CD4-positive, alpha-beta T cell treated with Interleukin-21 for 1 hour (primary cell): ENCODE measurements at regions not wholly inside any gene's neighbourhood (a gene's known extent, or its start where the extent isn't known, plus 50 kb on each side); places are given as distances from the start of the nearest gene placed in this dataset.
"Not testable (repeated sequence)": the region's sequence is repeated elsewhere in the genome, so short reads cannot be mapped to it uniquely, and the experiment has no call there.

Experiments used
- DNase-seq: peaks from one replicate; pipeline ENCODE4 v3.0.0-alpha.2; 2020

DNA sequence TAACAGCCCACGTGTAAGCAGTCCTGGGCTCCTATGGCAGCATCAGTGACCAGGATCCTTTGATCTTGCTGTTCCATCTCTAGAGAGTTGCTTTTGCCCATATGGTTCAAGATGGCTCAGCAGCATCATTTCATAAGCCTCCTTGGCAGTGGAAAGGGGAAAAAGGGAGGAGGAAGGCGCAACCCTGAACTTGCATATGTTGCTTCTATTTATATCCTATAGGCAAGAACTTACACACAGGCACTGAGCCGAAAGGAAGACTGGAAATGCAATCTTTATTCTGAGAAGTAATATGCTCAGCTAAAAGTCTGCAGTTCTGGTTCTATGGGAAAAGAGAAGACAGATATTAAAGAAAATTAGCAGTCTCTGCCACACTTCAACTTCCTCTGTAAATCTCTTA lies 167.7 kb upstream of the PLXNC1 start:
- no peak for DNase-seq

GRCh38 chr12:93981411-93981810 lies 167.0 kb upstream of the PLXNC1 start:
- no peak for DNase-seq

- no peak for DNase-seq
Observed at GRCh38 chr12:93982771-93983315, 165.5 kb upstream of the PLXNC1 start.

DNA sequence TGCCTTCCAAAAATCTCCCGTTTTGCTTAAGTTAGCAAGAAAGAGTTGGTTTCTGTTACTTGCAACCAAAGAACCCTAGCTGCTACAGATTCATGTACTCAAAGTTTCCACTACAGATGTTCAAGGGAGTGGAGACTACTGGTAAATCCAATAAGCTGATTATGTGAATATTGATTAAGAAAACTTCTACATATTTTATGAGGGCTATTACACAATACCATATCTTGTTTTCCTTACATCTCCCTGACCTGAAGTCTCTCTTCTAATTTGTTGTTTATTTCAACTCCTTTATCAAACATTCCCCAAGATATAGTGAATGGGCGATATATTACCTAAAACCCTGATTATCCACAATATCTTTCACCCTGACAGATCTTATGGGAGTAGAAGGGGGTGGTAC lies 164.4 kb upstream of the PLXNC1 start:
- no peak for DNase-seq

GRCh38 chr12:93989949-93990348 lies 158.4 kb upstream of the PLXNC1 start:
- DNase-seq: no peak

GRCh38 chr12:93990832-93991803 lies 157.3 kb upstream of the PLXNC1 start:
- DNase-seq: no peak

DNA sequence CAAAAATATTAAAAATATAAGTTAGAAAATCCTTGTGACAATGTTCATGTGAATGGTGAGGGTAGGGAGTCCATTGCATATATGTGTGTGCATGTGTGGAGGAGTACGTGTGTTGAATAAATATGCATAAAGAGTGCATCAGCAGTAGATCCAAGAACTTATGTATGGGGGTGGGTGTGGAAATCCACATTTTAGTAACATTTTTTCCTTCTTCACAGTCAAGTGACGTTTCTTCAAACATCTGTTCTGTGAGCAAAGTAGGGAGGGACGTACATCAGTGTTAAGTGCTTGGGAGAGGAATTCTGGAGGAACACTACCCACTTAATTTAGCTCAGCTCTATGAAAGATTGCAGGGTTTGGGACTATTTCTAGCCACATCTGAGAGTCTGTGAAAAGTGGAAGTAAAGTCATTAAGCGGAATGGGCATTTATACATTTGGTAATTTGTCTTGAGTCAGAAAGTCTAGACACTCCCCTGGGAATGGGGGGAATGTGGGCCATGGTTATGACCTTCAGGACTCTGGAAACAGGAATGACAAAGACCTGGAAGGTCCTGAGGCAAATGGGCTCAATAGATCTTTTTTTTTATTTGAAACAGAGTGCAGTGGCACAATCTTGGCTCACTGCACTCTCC lies 156.4 kb upstream of the PLXNC1 start:
- DNase-seq: no peak

GRCh38 chr12:93994721-93995120 lies 153.7 kb upstream of the PLXNC1 start:
- DNase-seq: no peak

DNA sequence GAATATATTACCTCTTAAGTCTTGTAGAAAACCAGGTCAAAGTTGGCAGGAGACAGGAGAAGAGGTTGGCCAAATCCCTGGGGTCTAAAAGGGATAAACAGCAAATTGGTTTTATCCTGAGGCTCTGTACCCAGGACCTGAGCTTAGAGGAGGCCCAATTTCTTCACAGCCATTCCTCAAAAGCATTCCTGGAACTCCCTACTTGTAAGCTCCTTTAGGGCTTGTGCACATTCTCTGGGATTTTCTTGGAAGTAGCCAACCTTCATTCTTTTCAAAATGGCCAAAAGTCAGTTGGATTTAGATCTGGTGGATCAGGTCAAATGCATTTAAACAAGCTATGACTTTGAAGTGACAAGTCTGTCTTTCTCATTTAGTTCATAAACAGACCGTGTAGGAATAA lies 152.1 kb upstream of the PLXNC1 start:
- DNase-seq: no peak

DNA sequence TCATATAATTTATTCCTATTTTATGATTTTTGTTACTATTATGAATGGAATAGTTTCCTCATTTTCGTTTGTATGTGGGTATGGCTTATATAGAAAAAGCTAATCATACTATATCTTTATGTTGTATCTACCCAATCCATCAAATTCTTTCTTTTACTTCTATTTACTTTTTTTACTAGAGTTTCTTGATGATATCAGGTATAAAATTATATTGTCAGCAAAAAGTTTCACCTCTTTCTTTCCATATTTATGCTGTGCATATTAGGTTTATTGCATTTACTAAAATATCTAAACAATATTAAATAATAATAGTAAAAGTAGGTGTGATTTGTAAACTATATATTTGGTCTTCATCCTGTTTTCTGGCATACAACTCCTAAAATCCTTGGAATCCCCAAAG lies 146.7 kb upstream of the PLXNC1 start:
- DNase-seq: no peak

- not testable (repeated sequence) for DNase-seq
Observed at GRCh38 chr12:94002925-94003324, 145.5 kb upstream of the PLXNC1 start.

GRCh38 chr12:94007833-94008232 lies 140.5 kb upstream of the PLXNC1 start:
- DNase-seq: peak; percentile 68

GRCh38 chr12:94010307-94010706 lies 138.1 kb upstream of the PLXNC1 start:
- no peak for DNase-seq

- DNase-seq: no peak
Observed at GRCh38 chr12:94012071-94012470, 136.3 kb upstream of the PLXNC1 start.

DNA sequence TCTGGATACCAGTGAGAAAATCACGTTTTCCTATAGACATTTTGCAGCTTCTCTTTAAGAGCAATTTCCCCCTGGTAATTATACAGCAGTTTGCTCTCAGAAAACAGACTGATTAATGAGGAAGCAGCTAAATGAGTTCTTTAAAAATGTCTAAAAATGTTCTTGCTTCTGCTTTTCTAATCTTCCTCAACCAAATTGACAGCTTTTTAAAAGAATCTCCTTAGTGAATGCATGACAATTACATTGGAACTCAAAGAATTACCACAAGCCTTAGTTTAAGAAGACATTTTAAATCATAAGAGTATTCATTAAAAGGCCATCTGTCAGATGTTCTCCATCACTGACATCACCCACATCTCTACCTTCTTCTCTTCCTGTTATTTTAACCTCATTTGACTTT lies 135.8 kb upstream of the PLXNC1 start:
- no peak for DNase-seq

DNA sequence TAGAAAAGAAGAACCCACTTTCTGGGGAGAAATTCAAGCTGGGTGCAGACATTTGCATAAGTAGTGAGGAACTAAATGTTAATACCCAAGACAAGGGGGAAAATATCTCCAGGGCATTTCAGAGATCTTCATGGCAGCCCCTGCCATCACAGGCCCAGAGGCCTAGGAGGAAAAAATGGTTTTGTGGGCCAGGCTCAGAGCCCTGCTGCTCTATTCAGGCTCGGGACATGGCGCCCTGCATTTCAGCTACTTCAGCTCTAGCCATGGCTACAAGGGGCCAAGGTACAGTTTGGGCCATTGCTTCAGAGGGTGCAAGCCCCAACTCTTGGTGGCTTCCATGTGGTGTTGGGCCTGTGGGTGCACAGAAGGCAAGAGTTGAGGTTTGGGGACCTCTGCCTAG lies 131.1 kb upstream of the PLXNC1 start:
- DNase-seq: not testable (repeated sequence)

DNA sequence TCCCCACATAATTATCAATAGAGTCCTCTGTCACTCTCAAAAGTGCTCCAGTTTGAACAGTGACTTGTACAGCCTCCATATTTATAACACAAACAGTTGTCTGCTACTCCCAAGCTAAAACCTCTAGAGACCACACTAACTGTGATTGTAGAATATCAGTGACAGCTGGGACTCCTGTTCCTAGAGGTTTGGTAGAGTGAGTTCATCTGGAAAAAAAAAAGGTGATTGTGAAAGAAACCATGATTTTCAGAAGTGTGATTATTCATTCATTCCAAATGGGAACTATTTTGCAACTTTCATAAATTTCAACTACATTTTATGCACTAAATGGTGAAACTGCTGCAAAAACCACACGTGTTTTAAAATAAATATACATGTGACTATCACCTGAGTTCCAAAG lies 128.0 kb upstream of the PLXNC1 start:
- DNase-seq: no peak

GRCh38 chr12:94023879-94024278 lies 124.5 kb upstream of the PLXNC1 start:
- no peak for DNase-seq

- DNase-seq: no peak
Observed at GRCh38 chr12:94025068-94025467, 123.3 kb upstream of the PLXNC1 start.

DNA sequence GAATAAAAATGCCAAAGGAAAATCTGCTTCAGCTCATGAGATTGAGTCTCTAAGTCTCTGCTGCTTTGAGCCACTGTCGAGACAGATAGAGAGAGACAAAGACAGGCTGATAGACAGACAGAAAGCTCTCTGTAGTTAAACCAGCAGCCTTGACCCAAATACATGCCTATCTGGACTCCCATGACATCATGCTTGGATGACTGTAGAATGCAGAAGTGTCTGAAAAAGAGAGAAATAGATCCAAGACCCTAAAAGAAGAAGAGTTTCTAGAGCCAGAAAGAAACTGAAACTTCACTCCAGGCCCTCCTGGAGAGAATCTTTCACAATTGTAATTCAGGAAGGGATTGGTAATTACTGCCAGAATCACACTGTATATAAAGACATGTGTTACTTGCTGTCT lies 122.6 kb upstream of the PLXNC1 start:
- DNase-seq: no peak

DNA sequence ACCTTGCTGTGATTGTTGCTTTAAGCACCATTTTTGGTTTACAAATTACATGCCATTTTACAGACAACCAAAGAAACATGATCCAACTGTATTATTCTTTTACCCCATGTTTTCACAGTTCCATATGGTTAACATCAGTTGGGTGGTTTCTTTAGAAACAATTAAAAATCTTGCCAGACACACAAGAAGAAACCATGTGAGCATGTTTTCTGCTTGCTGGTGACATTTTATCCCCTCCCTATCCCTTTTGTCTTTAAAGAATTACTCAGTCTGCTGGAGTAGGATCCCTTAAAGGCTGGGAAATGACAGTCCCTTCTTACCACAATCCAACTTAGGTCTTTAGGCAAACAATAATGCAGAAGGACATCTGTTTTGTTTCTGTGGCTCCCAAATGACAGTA lies 121.8 kb upstream of the PLXNC1 start:
- DNase-seq: no peak

DNA sequence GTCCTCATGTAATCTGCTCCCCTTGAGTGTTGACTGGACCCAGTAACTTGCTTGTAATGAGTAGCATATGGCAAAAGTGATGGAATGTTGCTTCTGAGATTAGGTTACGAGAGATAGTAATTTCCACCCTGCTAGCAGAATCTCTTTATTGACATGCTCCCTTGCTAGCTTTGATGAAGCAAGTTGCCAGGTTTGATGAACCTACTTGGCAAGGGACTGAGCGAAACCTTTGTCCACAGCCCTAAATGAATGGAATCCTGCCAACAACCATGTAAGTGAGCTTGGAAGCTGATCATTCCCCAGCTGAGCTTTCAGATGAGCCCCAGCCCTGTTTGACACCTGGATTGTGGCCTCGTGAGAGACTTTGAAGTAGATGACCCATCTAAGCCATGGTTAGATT lies 120.8 kb upstream of the PLXNC1 start:
- DNase-seq: no peak

- DNase-seq: no peak
Observed at GRCh38 chr12:94031763-94032162, 116.6 kb upstream of the PLXNC1 start.

- DNase-seq: no peak
Observed at GRCh38 chr12:94032368-94032767, 116.0 kb upstream of the PLXNC1 start.
